NCI-H524 (cell line): ENCODE measurements at regions not wholly inside any gene's neighbourhood (a gene's known extent, or its start where the extent isn't known, plus 50 kb on each side); places are given as distances from the start of the nearest gene placed in this dataset.

Source experiments
- DNase-seq, 2 experiments: peaks; one replicate each; lab custom pipeline; 2025; lab: John Stamatoyannopoulos, UW

- no peak for DNase-seq
Measured at GRCh38 chr6:147757291-147757690, 248.8 kb downstream of the SAMD5 start.

GRCh38 chr6:147758303-147758702, 249.8 kb downstream of the SAMD5 start:
- DNase-seq, result no peak

DNA sequence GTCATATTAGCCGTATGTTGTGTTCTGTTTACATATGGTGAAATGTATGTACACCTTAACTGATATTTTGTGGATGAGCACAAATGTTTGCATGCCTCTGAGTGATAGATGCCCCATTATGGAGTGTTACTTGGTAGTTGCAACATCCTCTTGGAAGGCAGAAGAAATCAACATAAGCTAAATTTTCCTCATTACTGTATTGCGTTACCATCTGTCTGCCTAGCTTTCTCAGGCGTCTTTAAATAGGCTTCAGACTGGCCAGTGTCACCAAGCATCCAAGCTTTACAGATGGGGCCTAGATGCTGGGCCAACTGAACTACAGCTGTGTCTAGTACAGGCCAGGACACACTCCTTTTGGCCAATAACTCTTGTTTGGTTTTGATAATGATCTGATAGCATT, 250.6 kb downstream of the SAMD5 start:
- peak; percentile 19 to 72 for DNase-seq

GRCh38 chr6:147759536-147759935, 251.0 kb downstream of the SAMD5 start:
- DNase-seq, result no peak

- DNase-seq, result no peak
Measured at GRCh38 chr6:147765541-147765940, 257.1 kb downstream of the SAMD5 start.

GRCh38 chr6:147768969-147769368, 260.5 kb downstream of the SAMD5 start:
- DNase-seq, result no peak

DNA sequence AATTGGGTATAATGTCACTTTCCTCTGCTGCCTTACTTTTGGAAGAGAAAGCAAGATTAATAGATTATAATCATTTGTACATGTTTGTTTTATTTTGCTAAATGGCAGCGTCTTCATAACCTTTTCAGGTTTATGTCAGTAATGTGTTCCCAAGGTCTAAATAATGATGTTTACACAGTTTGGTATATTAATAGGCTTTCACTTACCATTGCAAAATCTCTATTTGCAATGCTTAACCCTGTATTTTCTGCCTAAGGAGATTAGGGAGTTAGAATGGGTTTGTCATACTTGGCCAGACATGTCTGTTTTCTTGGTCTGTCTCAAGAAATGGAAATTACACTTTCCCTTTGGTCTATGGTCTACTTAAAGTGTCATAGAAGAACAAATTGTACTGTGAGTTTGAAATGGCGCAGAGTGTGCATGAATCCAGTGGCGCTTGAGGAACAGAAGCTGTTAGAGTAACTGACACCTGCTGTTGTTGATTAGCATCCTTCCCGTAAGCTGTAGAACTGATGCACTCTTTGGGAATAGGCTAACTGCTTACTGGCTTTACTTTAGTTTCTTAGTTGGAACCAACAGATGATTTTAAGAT, 261.1 kb downstream of the SAMD5 start:
- peak; percentile 60 to 83 for DNase-seq

GRCh38 chr6:147770221-147770620, 261.7 kb downstream of the SAMD5 start:
- DNase-seq, result peak in 1 of 2 experiments; percentile 40

- no peak for DNase-seq
Measured at GRCh38 chr6:147772724-147773123, 264.2 kb downstream of the SAMD5 start.

- DNase-seq, result peak in 1 of 2 experiments; percentile 36
Measured at GRCh38 chr6:147774856-147775255, 266.4 kb downstream of the SAMD5 start.

DNA sequence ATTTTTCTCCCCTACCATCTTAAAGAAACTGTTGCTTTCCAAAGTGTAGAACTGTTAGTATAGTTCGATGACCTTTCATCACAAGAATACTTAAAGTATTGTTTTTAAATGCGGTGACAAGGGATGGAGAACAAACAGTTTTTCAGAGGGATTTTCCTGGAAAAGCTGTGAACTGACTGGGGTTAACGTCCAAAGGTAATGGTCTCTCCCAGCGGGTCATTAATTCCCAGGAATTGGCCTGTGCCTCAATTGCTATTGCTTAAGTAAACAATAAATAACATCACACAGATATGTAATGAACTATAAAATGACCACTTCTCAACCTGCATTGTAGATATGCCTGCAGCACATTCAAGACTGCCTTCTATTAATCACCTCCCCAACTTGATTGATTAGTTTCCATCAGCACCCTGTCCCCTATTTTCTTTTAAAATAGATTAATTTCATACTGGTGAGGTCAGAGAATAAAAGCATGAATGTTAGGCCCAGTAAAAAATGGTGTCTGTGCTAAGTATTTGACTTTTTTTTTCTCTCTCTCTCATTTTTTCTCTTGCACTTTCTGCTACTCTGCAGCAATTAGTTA, 268.2 kb downstream of the SAMD5 start:
- DNase-seq, result no peak

DNA sequence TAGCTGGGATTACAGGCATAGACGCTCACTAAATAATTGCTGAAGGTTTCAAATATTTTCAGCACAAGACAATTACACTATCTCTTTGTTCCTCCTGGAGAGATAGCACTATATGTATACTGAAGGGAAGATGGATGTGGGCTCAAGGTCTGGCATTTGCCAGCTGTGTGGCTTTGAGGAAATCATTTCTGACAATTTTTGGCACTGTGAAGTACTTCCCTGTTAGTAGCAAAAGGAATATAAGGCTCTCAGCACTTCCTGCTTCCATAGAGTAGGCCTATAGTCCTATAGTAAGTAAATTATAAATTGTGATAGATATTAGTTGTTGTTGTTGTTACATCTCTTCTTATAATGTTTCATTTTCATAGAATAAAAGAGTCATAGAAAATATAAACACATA, 271.1 kb downstream of the SAMD5 start:
- no peak for DNase-seq

- peak; percentile 95 to 99 for DNase-seq
Measured at GRCh38 chr6:147782302-147782701, 273.8 kb downstream of the SAMD5 start.

DNA sequence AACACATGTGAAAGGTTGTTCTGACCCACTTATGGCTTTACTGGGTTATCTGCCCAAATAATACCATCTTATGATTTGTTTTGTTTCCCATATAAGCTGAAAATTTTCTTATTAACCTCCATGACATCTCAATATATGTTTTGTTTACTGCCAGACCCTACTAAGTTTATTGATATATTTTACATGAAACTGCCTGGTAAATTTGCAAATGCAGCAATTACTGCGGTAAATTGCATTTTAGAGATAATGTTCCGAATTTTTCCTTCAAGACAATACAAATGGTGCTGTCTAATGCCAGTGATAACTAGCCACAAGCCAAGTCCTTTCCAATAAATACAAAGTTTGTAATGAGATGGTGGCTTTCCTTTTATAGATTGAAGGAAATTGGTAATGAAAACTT, 275.9 kb downstream of the SAMD5 start:
- DNase-seq, result no peak

- peak in 1 of 2 experiments; percentile 43 for DNase-seq
Measured at GRCh38 chr6:147787417-147787816, 278.9 kb downstream of the SAMD5 start.

DNA sequence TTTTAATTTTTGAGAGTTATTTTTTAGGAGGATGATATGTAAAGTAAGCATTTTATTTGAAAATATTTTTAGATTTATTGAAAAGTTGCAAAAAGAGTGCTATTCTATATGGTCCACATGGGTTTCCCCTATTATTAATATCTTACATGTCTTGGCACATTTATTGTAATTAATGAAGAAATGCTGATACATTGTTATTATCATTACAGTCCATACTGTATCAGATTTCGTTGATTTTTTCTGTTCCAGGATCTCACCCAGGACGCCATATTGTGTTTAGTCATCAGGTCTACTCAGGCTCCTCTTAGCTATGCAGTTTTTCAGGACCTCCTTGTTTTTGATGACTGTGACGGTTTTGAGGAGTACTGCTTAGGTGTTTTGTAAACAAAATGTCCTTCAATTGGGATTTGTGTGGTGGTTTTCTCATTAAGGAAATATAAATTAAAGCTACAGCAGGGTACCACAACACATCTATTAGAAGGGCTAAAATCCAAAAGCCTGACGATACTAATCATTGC, 281.0 kb downstream of the SAMD5 start:
- DNase-seq, result no peak

DNA sequence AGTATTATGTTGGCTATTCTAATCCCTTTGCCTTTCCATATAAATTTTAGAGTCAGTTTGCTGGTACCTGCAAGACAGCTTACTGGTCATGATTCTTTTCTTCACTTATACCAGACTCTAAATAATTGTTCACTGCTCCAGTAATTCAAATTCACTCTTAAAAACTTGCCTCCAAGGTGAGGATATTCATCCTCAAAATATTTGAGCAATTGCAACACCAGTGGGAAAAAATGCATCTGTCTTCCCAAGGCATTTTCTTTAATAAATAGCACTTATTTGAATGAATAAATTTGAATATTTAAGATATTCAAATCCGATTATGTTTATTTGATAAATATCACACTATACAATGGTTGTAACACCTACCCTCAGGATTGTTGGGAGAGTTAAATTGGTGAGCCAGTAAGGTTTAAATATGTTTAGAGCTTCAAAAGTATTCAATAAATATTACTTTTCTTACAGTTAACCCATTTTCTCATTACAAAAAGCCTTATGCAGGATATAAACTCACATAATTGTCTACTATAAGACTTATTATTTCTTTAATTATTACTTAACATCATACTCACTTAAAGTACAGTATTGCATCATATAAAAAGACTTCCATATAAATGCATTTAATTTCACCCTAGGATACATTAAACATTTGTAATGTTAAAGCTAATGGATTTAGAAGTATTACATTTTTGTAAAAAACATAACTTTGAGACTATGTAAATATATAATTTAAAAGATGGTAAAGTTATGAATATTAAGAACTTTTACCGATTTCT, 285.6 kb downstream of the SAMD5 start:
- DNase-seq, result no peak

DNA sequence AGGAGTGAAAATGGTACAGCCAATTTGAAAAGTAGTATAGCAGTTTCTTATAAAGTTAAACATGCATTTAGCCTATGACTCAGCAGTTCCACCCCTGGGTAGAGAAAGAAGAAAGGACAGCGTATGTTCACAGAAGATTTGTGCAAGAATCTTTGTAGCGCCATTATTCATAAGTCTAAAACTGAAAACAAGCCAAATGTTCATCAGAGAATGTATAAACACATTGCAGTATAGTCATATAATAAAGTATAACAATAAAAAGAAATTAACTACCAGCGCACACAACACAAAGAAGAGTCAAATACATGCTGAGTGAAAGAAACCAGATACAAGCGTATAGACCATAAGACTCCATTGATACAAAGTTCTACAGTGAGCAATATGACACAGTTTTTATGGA, 294.0 kb downstream of the SAMD5 start:
- no peak for DNase-seq

GRCh38 chr6:147805155-147805554, 296.7 kb downstream of the SAMD5 start:
- peak; percentile 14 to 47 for DNase-seq

DNA sequence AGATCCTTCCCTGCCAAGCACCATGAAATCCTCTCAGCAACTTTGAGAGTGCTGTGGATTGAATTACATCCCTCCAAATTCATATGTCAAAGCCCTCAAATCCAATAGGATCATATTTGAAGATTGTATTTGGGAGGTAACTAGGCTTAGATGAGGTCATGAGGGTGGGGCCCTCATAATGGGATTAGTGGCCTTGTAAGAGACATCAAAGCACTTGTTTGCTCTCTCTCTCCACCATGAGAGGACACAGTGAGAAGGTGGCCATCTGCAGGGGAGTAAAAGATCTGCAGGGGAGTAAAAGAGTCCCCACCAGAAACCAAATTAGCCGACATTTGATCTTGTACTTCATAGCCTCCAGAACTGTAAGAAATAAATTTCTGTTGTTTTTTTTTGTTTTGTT, 298.2 kb downstream of the SAMD5 start:
- DNase-seq, result peak; percentile 86

DNA sequence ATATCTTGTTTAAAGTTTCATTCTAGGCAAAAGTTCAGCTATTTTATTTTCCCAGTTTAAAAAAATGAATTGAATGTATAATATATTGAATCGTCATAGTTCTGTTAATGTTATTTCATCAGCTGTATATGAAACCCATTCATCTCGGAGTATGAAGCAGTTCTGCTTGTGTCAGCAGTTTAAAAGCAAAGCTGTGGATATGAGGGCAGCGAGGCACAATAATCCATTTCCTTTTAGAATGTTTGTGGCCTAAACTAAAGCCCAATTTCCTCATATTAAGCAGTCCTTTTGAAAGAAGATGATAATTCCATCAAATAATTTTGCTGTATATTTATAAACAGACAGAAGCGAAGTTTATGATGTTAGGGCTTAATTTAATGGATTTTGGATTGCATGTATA, 300.1 kb downstream of the SAMD5 start:
- DNase-seq, result no peak

- DNase-seq, result no peak
Measured at GRCh38 chr6:147811913-147812629, 303.6 kb downstream of the SAMD5 start.
